CD8-positive, alpha-beta memory T cell (primary cell): ENCODE measurements at regions not wholly inside any gene's neighbourhood (a gene's known extent, or its start where the extent isn't known, plus 50 kb on each side); places are given as distances from the start of the nearest gene placed in this dataset.

Source experiments
- CTCF ChIA-PET: fragments of 350-600 bp; sonication (Branson Sonifier 250); formaldehyde crosslinking; loops from one replicate; lab custom pipeline; 2021; ENCODE audit warnings: antibody characterized with exemption; lab: Charles Lee
- POLR2A ChIA-PET: fragments of 350-600 bp; sonication (Branson Sonifier 250); formaldehyde crosslinking; loops from one replicate; lab custom pipeline; 2021; ENCODE audit warnings: antibody characterized with exemption; lab: Charles Lee
- DNase-seq, 5 donors: peaks; one replicate each; pipeline versions ENCODE4 v3.0.0 to v3.0.0-alpha.2; 2020 to 2022; ENCODE audit warnings: mixed read lengths in 1 of 5
- H3K27ac ChIP-seq: one replicate; pipeline ENCODE4 v1.7.0; 2013; ENCODE audit warnings: low read depth, mild to moderate bottlenecking, low read length, moderate library complexity
- H3K27me3 ChIP-seq: 2 replicates; pipeline ENCODE4 v1.7.0; 2013; ENCODE audit warnings: low read length, mild to moderate bottlenecking; ENCODE audit not compliant: insufficient read depth, poor library complexity, severe bottlenecking
- H3K36me3 ChIP-seq: 2 replicates; pipeline ENCODE4 v1.7.0; 2013; ENCODE audit warnings: mild to moderate bottlenecking, low read length, moderate library complexity; ENCODE audit not compliant: insufficient read depth
- H3K4me1 ChIP-seq: 2 replicates; pipeline ENCODE4 v1.7.0; 2013; ENCODE audit warnings: mild to moderate bottlenecking, low read length, moderate library complexity; ENCODE audit not compliant: insufficient read depth
- H3K4me3 ChIP-seq: 2 replicates; pipeline ENCODE4 v1.7.0; 2013; ENCODE audit warnings: mild to moderate bottlenecking, low read length
- H3K9me3 ChIP-seq: 2 replicates; pipeline ENCODE4 v1.7.0; 2013; ENCODE audit warnings: mild to moderate bottlenecking, low read length
- H3K27ac Mint-ChIP-seq, 8 donors: one replicate each; pipeline ENCODE4 v1.8.0; 2020 to 2021; ENCODE audit warnings: mixed read lengths in 8 of 8, mild to moderate bottlenecking in 6 of 8, inconsistent platforms in 3 of 8, moderate library complexity in 3 of 8
- H3K27me3 Mint-ChIP-seq, 2 donors: one replicate each; pipeline ENCODE4 v1.8.0; 2020 to 2021; ENCODE audit warnings: mixed read lengths in 2 of 2, mild to moderate bottlenecking in 1 of 2, moderate library complexity in 1 of 2
- H3K36me3 Mint-ChIP-seq, 3 donors: one replicate each; pipeline ENCODE4 v1.8.0; 2020 to 2021; ENCODE audit warnings: mixed read lengths in 3 of 3, inconsistent platforms in 1 of 3, mild to moderate bottlenecking in 1 of 3
- H3K4me1 Mint-ChIP-seq, 3 donors: one replicate each; pipeline ENCODE4 v1.8.0; 2020 to 2021; ENCODE audit warnings: mixed read lengths in 3 of 3, inconsistent platforms in 1 of 3, mild to moderate bottlenecking in 1 of 3
- H3K4me3 Mint-ChIP-seq, 7 donors: one replicate each; pipeline ENCODE4 v1.8.0; 2020 to 2021; ENCODE audit warnings: mixed read lengths in 7 of 7, mild to moderate bottlenecking in 6 of 7, moderate library complexity in 4 of 7, inconsistent platforms in 2 of 7
- H3K9me3 Mint-ChIP-seq, 5 donors: one replicate each; pipeline ENCODE4 v1.8.0; 2020 to 2022; ENCODE audit warnings: mixed read lengths in 5 of 5, mild to moderate bottlenecking in 3 of 5, moderate library complexity in 2 of 5, inconsistent platforms in 1 of 5

DNA sequence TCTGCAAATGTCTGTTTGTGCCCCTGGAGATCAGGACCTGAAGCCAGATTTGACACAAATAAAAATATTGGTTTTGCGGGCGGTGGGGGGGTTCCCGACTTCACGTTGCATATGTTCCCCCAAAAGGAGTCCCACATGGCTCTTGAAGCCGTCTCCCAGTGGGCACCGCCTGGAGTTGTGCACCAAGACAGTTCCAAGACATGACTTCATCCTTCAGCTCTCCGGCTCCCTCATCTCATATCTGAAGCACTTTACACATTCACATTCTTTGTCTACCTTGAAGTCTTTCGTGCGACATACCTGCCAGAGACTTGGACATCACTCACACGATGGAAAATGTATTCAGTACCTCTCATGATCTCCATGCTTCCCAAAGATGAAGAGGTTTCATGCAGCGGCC, 362.8 kb upstream of the FOXK1 start:
- H3K36me3 Mint-ChIP-seq, result no peaks in the 10 kb centered on the region
- H3K27me3 Mint-ChIP-seq, result peaks cover 3 to 6% of the 10 kb centered on the region in 2 donors
- no peak for DNase-seq
- H3K4me3 ChIP-seq, result no peak overlapping the region
- no peaks in the 10 kb centered on the region for H3K36me3 ChIP-seq
- H3K4me1 ChIP-seq, result no peaks in the 10 kb centered on the region
- H3K27ac ChIP-seq, result no peak overlapping the region
- no peaks in the 10 kb centered on the region for H3K27me3 ChIP-seq
- CTCF ChIA-PET, result no interaction called here
- no peak overlapping the region for H3K27ac Mint-ChIP-seq
- no peak overlapping the region for H3K4me3 Mint-ChIP-seq
- peaks cover 0 to 3% (median 0%) of the 10 kb centered on the region in 3 donors for H3K4me1 Mint-ChIP-seq
- H3K9me3 ChIP-seq, result no peaks in the 10 kb centered on the region
- peaks cover 5 to 14% (median 7%) of the 10 kb centered on the region in 5 donors for H3K9me3 Mint-ChIP-seq
- POLR2A ChIA-PET, result no interaction called here

- Histone ChIP-seq H3K27ac (no peak overlapping the region), H3K4me3 (no peak overlapping the region), H3K4me1 (no peaks in the 10 kb centered on the region), H3K27me3 (no peaks in the 10 kb centered on the region), H3K36me3 (no peaks in the 10 kb centered on the region), H3K9me3 (no peaks in the 10 kb centered on the region)
- Mint-ChIP-seq H3K27ac (no peak overlapping the region), H3K9me3 (peaks cover 2 to 9% (median 3%) of the 10 kb centered on the region in 5 donors), H3K27me3 (peaks cover 0 to 8% of the 10 kb centered on the region in 2 donors), H3K4me1 (no peaks in the 10 kb centered on the region), H3K36me3 (no peaks in the 10 kb centered on the region), H3K4me3 (no peak overlapping the region)
- no peak for DNase-seq
- POLR2A ChIA-PET, result no interaction called here
- CTCF ChIA-PET, result no interaction called here
Measured at GRCh38 chr7:4325732-4326131, 356.4 kb upstream of the FOXK1 start.

GRCh38 chr7:4331711-4332110, 350.4 kb upstream of the FOXK1 start:
- Mint-ChIP-seq H3K9me3 (peaks cover 0 to 2% (median 0%) of the 10 kb centered on the region in 5 donors), H3K27me3 (peaks cover 6 to 7% of the 10 kb centered on the region in 2 donors), H3K27ac (no peak overlapping the region), H3K4me1 (no peaks in the 10 kb centered on the region), H3K36me3 (no peaks in the 10 kb centered on the region), H3K4me3 (no peak overlapping the region)
- Histone ChIP-seq H3K27ac (no peak overlapping the region), H3K36me3 (no peaks in the 10 kb centered on the region), H3K4me1 (no peaks in the 10 kb centered on the region), H3K27me3 (no peaks in the 10 kb centered on the region), H3K9me3 (no peaks in the 10 kb centered on the region), H3K4me3 (no peak overlapping the region)
- CTCF ChIA-PET, result no interaction called here
- DNase-seq, result no peak
- POLR2A ChIA-PET, result no interaction called here

GRCh38 chr7:4338556-4338955, 343.5 kb upstream of the FOXK1 start:
- Histone ChIP-seq H3K4me3 (no peak overlapping the region), H3K36me3 (no peaks in the 10 kb centered on the region), H3K4me1 (no peaks in the 10 kb centered on the region), H3K9me3 (no peaks in the 10 kb centered on the region), H3K27me3 (no peaks in the 10 kb centered on the region), H3K27ac (no peak overlapping the region)
- Mint-ChIP-seq H3K27ac (no peak overlapping the region), H3K4me1 (no peaks in the 10 kb centered on the region), H3K27me3 (peaks cover 4 to 9% of the 10 kb centered on the region in 2 donors), H3K36me3 (no peaks in the 10 kb centered on the region), H3K9me3 (peaks cover 0 to 2% (median 0%) of the 10 kb centered on the region in 5 donors), H3K4me3 (no peak overlapping the region)
- ChIA-PET POLR2A (no interaction called here), CTCF (no interaction called here)
- no peak for DNase-seq

DNA sequence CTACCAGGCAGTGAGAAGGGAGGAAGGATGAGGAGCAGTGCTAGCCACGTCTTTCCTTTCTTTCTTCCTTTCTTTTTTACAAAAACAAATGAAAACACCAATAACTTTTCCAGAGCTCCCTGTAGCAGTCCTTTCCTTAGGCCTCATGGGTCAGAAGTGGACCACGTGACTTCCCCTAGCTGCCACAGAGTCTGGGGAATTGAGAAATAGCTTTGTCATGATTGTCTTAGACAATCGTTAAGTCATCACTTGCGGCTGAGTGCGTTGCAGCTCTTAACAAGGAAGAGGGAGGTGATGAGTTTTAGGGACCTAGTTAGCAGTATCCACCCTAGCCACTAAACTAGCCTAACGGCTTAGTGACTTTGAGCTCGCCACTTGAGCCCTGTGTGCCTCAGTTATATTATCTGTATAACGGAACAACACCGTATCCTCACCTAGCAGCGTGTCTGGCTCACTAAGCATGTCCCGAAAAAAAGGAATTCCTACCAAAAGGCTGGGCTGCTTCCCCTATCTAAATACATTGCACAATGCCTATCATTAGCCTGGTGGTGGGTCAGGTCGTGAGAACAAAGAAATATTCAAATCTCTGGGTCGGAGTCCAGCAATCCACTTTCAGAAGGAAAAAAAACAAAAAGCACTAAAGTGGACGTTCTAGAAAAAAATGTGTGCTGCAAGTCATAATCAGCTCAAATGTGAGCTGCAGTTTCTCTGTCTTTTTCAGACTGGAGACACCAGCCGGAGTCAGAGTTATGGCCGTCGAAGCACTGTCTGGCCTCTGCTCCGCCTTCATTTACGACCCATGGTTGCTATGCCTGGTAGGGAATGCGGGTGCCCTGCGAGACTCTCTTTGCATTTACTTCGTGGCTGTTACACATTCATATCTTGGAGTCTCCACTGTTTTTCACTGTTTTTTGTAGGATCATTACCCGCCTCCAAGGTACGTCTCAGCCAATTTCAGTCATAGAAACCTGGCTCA, 338.5 kb upstream of the FOXK1 start:
- no peaks in the 10 kb centered on the region for H3K4me1 ChIP-seq
- no peak for DNase-seq
- no peak overlapping the region for H3K4me3 ChIP-seq
- H3K4me1 Mint-ChIP-seq, result no peaks in the 10 kb centered on the region
- no peaks in the 10 kb centered on the region for H3K27me3 ChIP-seq
- H3K36me3 ChIP-seq, result no peaks in the 10 kb centered on the region
- POLR2A ChIA-PET, result no interaction called here
- peaks cover 1 to 3% of the 10 kb centered on the region in 2 donors for H3K27me3 Mint-ChIP-seq
- H3K27ac ChIP-seq, result no peak overlapping the region
- CTCF ChIA-PET, result no interaction called here
- no peak overlapping the region for H3K4me3 Mint-ChIP-seq
- peaks cover 0 to 4% (median 0%) of the 10 kb centered on the region in 3 donors for H3K36me3 Mint-ChIP-seq
- H3K9me3 ChIP-seq, result no peaks in the 10 kb centered on the region
- no peak overlapping the region for H3K27ac Mint-ChIP-seq
- H3K9me3 Mint-ChIP-seq, result peaks cover 0 to 17% (median 8%) of the 10 kb centered on the region in 5 donors

- Mint-ChIP-seq H3K27me3 (peaks cover 3 to 5% of the 10 kb centered on the region in 2 donors), H3K4me1 (no peaks in the 10 kb centered on the region), H3K9me3 (peaks cover 4 to 15% (median 8%) of the 10 kb centered on the region in 5 donors), H3K27ac (no peak overlapping the region), H3K36me3 (peaks cover 0 to 4% (median 0%) of the 10 kb centered on the region in 3 donors), H3K4me3 (no peak overlapping the region)
- no peak overlapping the region for H3K4me3 ChIP-seq
- CTCF ChIA-PET, result no interaction called here
- H3K4me1 ChIP-seq, result no peaks in the 10 kb centered on the region
- POLR2A ChIA-PET, result no interaction called here
- H3K9me3 ChIP-seq, result no peaks in the 10 kb centered on the region
- H3K27me3 ChIP-seq, result no peaks in the 10 kb centered on the region
- no peak overlapping the region for H3K27ac ChIP-seq
- DNase-seq, result no peak
- H3K36me3 ChIP-seq, result no peaks in the 10 kb centered on the region
Measured at GRCh38 chr7:4345004-4345403, 337.1 kb upstream of the FOXK1 start.

DNA sequence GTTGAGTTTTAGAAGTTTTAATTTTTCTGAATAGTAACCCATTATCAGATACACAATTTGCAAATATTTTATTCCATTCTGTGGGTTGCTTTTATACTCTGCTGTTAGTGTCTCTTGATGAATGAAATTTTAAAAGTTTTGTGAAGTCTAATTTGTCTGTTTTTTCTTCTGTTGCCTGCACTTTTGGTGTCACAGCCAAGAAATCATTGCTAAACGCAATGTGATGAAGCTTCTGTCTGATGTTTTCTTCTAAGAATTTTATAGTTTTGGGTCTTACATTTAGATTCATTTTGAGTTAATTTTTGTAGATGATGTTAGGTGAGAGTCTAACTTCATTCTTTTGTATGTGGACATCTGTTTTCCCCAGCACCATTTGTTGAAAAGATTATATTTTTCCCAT, 330.0 kb upstream of the FOXK1 start:
- no peak overlapping the region for H3K27ac ChIP-seq
- no peaks in the 10 kb centered on the region for H3K4me1 ChIP-seq
- Mint-ChIP-seq H3K4me1 (no peaks in the 10 kb centered on the region), H3K4me3 (no peak overlapping the region), H3K27ac (no peak overlapping the region), H3K27me3 (peaks cover 3 to 8% of the 10 kb centered on the region in 2 donors), H3K9me3 (peaks cover 2 to 14% (median 8%) of the 10 kb centered on the region in 5 donors), H3K36me3 (no peaks in the 10 kb centered on the region)
- no peaks in the 10 kb centered on the region for H3K9me3 ChIP-seq
- no peaks in the 10 kb centered on the region for H3K36me3 ChIP-seq
- CTCF ChIA-PET, result no interaction called here
- no peak overlapping the region for H3K4me3 ChIP-seq
- H3K27me3 ChIP-seq, result no peaks in the 10 kb centered on the region
- POLR2A ChIA-PET, result no interaction called here
- no peak for DNase-seq

DNA sequence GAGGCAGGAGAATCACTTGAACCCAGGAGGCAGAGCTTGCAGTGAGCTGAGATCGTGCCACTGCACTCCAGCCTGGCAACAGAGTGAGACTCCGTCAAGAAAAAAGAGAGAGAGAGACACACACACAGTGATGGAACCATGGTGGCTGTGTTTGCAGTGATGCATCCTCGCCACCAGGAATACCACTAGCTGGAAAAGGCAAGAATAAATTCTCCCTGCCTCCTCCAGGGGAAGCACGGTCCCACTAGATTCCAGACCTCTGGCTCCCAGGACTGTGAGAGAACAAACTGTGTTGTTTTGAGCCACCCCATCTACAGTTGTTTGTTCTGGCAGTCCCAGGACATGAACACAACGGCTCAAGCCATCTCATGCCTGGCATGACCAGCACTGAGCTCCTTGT, 320.3 kb upstream of the FOXK1 start:
- H3K27me3 Mint-ChIP-seq, result peaks cover 6 to 8% of the 10 kb centered on the region in 2 donors
- Histone ChIP-seq H3K27ac (no peak overlapping the region), H3K4me3 (no peak overlapping the region), H3K36me3 (no peaks in the 10 kb centered on the region), H3K27me3 (no peaks in the 10 kb centered on the region), H3K9me3 (no peaks in the 10 kb centered on the region), H3K4me1 (no peaks in the 10 kb centered on the region)
- ChIA-PET POLR2A (no interaction called here), CTCF (no interaction called here)
- H3K4me1 Mint-ChIP-seq, result no peaks in the 10 kb centered on the region
- DNase-seq, result no peak
- H3K27ac Mint-ChIP-seq, result no peak overlapping the region
- H3K4me3 Mint-ChIP-seq, result no peak overlapping the region
- peaks cover 0 to 13% (median 4%) of the 10 kb centered on the region in 5 donors for H3K9me3 Mint-ChIP-seq
- no peaks in the 10 kb centered on the region for H3K36me3 Mint-ChIP-seq
